ENCODE measurements at regions not wholly inside any gene's neighbourhood (a gene's known extent, or its start where the extent isn't known, plus 50 kb on each side); places are given as distances from the start of the nearest gene placed in this dataset.

DNA sequence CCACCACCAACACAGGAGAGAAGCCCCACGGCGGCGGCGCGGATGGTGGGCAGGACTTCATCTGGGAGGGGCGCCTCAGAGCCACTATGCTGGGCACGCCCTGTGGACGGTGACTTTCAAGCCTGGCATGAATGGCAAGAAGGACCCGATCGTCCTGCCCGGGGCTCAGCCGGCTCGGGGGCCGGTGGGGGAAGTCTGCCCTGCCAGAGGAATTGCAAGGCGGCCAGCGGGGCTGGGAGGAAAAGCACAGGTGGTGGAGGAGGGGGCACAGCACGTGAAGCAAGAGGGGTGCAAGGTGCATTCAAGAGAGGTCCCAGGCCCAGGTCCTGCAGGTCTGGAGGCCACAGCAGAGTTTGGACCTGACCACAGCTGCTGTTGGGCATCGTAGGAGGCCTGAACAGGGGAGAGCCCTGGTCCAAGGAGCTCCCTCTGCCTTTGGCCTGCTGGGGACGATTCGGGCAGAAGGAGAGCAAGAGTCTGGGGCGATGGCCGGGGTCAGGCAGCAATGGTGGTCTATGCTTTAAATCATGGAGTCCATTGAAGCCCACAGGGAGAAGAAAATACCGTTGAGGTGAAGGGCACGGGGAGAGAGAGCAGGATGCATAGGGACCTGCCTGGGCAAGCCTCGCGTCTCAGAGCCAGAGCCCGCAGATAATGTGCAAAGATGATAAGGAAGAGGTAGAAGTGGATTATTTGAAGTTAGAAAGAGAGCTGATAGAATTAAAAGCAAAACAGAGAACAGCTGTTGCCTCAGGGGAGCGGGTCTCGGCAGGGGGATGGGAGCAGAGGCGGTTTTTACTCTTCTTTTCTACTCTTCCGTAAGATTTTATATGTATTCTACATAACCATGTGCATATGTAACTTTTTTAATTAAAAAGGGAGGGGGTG, 82.6 kb upstream of the SHISAL1 start:
- FAIRE-seq (no peak), ATAC-seq (no peak), DNase-seq (ENCODE audit: low read depth, low spot score) (no peak)
- BruUV-seq (replicated peaks), result no TSS peak
- in situ Hi-C loops (cut with MboI) (no loop called here), intact Hi-C loops (cut with micrococcal nuclease; ENCODE audit: unreplicated experiment) (no loop called here)
- ChIA-PET RAD21 (ENCODE audit: unreplicated experiment) (no interaction called here), SMC1A (ENCODE audit: uncharacterized antibody, unreplicated experiment) (no interaction called here), CTCF (interaction anchor here (0.7 kb wide), 1 partner anchor 30 kb away, joined by 3 read pairs; no protein-coding TSS in a partner anchor), POLR2A (no interaction called here)
- no peaks in the 10 kb centered on the region for H4K20me1 ChIP-seq (ENCODE audit: control insufficient read depth, insufficient read depth)
- no peaks in the 10 kb centered on the region for H3K4me1 ChIP-seq (ENCODE audit: control insufficient read depth, insufficient read depth, low read length)
- peaks cover 0 to 1% of the 10 kb centered on the region in 2 experiments; a peak in 1 of 4 replicates for H3K27me3 ChIP-seq (replicated peaks in 1 of 2; ENCODE audit: control insufficient read depth in 2 of 2, insufficient read depth in 2 of 2, low read length in 1 of 2)
- no peak overlapping the region for H3K4me3 ChIP-seq
- no peaks in the 10 kb centered on the region for H3K79me2 ChIP-seq (ENCODE audit: control insufficient read depth, insufficient read depth, low read length)
- no peak overlapping the region for H2AFZ ChIP-seq (ENCODE audit: control insufficient read depth, low read depth, low read length)
- H3K9ac ChIP-seq (ENCODE audit: control insufficient read depth, insufficient read depth, low read length), result no peak overlapping the region
- no peak overlapping the region for H3K4me2 ChIP-seq (ENCODE audit: control insufficient read depth, insufficient read depth)
- no peaks in the 10 kb centered on the region for H3K9me3 ChIP-seq (replicated peaks; ENCODE audit: control insufficient read depth, insufficient read depth, low read length)
- no peak for TF ChIP-seq SP1 (IDR thresholded peaks at IDR 0.05; ENCODE audit: low read depth, low read length)
- TF ChIP-seq HDGF (IDR thresholded peaks at IDR 0.05), result no peak
- no peak for TF ChIP-seq ZBED1 (IDR thresholded peaks at IDR 0.05; ENCODE audit: borderline replicate concordance)
- TF ChIP-seq, protein P1, sequence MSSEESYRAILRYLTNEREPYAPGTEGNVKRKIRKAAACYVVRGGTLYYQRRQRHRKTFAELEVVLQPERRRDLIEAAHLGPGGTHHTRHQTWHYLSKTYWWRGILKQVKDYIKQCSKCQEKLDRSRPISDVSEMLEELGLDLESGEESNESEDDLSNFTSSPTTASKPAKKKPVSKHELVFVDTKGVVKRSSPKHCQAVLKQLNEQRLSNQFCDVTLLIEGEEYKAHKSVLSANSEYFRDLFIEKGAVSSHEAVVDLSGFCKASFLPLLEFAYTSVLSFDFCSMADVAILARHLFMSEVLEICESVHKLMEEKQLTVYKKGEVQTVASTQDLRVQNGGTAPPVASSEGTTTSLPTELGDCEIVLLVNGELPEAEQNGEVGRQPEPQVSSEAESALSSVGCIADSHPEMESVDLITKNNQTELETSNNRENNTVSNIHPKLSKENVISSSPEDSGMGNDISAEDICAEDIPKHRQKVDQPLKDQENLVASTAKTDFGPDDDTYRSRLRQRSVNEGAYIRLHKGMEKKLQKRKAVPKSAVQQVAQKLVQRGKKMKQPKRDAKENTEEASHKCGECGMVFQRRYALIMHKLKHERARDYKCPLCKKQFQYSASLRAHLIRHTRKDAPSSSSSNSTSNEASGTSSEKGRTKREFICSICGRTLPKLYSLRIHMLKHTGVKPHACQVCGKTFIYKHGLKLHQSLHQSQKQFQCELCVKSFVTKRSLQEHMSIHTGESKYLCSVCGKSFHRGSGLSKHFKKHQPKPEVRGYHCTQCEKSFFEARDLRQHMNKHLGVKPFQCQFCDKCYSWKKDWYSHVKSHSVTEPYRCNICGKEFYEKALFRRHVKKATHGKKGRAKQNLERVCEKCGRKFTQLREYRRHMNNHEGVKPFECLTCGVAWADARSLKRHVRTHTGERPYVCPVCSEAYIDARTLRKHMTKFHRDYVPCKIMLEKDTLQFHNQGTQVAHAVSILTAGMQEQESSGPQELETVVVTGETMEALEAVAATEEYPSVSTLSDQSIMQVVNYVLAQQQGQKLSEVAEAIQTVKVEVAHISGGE (CRISPR knock-in tag; IDR thresholded peaks at IDR 0.05), result no peak
- TF ChIP-seq, protein P2, sequence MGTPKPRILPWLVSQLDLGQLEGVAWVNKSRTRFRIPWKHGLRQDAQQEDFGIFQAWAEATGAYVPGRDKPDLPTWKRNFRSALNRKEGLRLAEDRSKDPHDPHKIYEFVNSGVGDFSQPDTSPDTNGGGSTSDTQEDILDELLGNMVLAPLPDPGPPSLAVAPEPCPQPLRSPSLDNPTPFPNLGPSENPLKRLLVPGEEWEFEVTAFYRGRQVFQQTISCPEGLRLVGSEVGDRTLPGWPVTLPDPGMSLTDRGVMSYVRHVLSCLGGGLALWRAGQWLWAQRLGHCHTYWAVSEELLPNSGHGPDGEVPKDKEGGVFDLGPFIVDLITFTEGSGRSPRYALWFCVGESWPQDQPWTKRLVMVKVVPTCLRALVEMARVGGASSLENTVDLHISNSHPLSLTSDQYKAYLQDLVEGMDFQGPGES (IDR thresholded peaks at IDR 0.05), result no peak
- TF ChIP-seq EP300 (IDR thresholded peaks at IDR 0.05; ENCODE audit: borderline replicate concordance in 1 of 2, control insufficient read depth in 1 of 2, low read depth in 2 of 2, low read length in 2 of 2), result no peak
- TF ChIP-seq BRCA1 (IDR thresholded peaks at IDR 0.05; ENCODE audit: low read depth, low read length), result no peak
- no peak for TF ChIP-seq SIX5 (IDR thresholded peaks at IDR 0.05; ENCODE audit: low read depth, low read length, severe bottlenecking)
- TF ChIP-seq ZNF622 (IDR thresholded peaks at IDR 0.05), result no peak
- TF ChIP-seq PML (IDR thresholded peaks at IDR 0.05; ENCODE audit: low read length), result no peak
- no peak for TF ChIP-seq NFYA (IDR thresholded peaks at IDR 0.05; ENCODE audit: borderline replicate concordance, low read depth, low read length)
- no peak for TF ChIP-seq TARDBP (IDR thresholded peaks at IDR 0.05; ENCODE audit: borderline replicate concordance)
- TF ChIP-seq POLR2A (IDR thresholded peaks at IDR 0.05; ENCODE audit: low read depth, low read length), result no peak
- no peak for TF ChIP-seq ZNF384 (IDR thresholded peaks at IDR 0.05; ENCODE audit: borderline replicate concordance, low read depth, low read length)
- no peaks in the 10 kb centered on the region for H3K36me3 ChIP-seq (ENCODE audit: control insufficient read depth in 2 of 2, insufficient read depth in 2 of 2, low read length in 1 of 2)
- H3K27ac ChIP-seq (ENCODE audit: control insufficient read depth, insufficient read depth), result no peak overlapping the region
- 51% methylated on average over 31 of the region's 31 CpGs for WGBS (ENCODE audit: insufficient coverage, insufficient replicate concordance, low lambda C conversion rate, missing lambda C conversion rate)

Data from GM12878 (cell line).